ENCODE measurements at regions not wholly inside any gene's neighbourhood (a gene's known extent, or its start where the extent isn't known, plus 50 kb on each side); places are given as distances from the start of the nearest gene placed in this dataset.
"Not testable (repeated sequence)": the region's sequence is repeated elsewhere in the genome, so short reads cannot be mapped to it uniquely, and the experiment has no call there.

- ATAC-seq = no peak
- no peak for DNase-seq (ENCODE audit: missing footprints)
- intact Hi-C loops (cut with DNase I) = no loop called here
Observed at GRCh38 chr6:141829566-141830360, 303.0 kb upstream of the GJE1 start.

- no peak for ATAC-seq
- intact Hi-C loops (cut with DNase I) = no loop called here
- DNase-seq (ENCODE audit: missing footprints) = no peak
Observed at GRCh38 chr6:141824350-141824749, 308.4 kb upstream of the GJE1 start.

- intact Hi-C loops (cut with DNase I); ATAC-seq; DNase-seq (ENCODE audit: missing footprints): not testable (repeated sequence)
Observed at GRCh38 chr6:141815039-141815438, 317.7 kb upstream of the GJE1 start.

GRCh38 chr6:141809901-141810300 is 322.8 kb upstream of the GJE1 start:
- no peak for DNase-seq (ENCODE audit: missing footprints)
- intact Hi-C loops (cut with DNase I) = no loop called here
- ATAC-seq = no peak

- intact Hi-C loops (cut with DNase I) = no loop called here
- no peak for ATAC-seq
Observed at GRCh38 chr6:141808662-141809061, 324.1 kb upstream of the GJE1 start.

GRCh38 chr6:141800973-141801372 is 331.8 kb upstream of the GJE1 start:
- DNase-seq (ENCODE audit: missing footprints); ATAC-seq; intact Hi-C loops (cut with DNase I): not testable (repeated sequence)

More at GRCh38 chr6:141808662-141809061, 324.1 kb upstream of the GJE1 start:
- DNase-seq (ENCODE audit: missing footprints) = no peak

GRCh38 chr6:141790921-141791320 is 341.8 kb upstream of the GJE1 start:
- ATAC-seq = no peak
- no peak for DNase-seq (ENCODE audit: missing footprints)
- intact Hi-C loops (cut with DNase I) = no loop called here

GRCh38 chr6:141788096-141788495 is 344.6 kb upstream of the GJE1 start:
- intact Hi-C loops (cut with DNase I) = no loop called here
- ATAC-seq = no peak
- DNase-seq (ENCODE audit: missing footprints) = no peak

- intact Hi-C loops (cut with DNase I) = no loop called here
Observed at GRCh38 chr6:141783585-141783984, 349.1 kb upstream of the GJE1 start.

GRCh38 chr6:141780296-141780695 is 352.4 kb upstream of the GJE1 start:
- no peak for ATAC-seq

More at GRCh38 chr6:141783585-141783984, 349.1 kb upstream of the GJE1 start:
- ATAC-seq (peak; percentile 73), DNase-seq (ENCODE audit: missing footprints) (no peak)

GRCh38 chr6:141764388-141764787 is 368.3 kb upstream of the GJE1 start:
- ATAC-seq (no peak), DNase-seq (ENCODE audit: missing footprints) (no peak)
- intact Hi-C loops (cut with DNase I) = no loop called here

More at GRCh38 chr6:141780296-141780695, 352.4 kb upstream of the GJE1 start:
- intact Hi-C loops (cut with DNase I) = no loop called here
- DNase-seq (ENCODE audit: missing footprints) = no peak

- DNase-seq (ENCODE audit: missing footprints) (no peak), ATAC-seq (no peak)
- intact Hi-C loops (cut with DNase I) = no loop called here
Observed at GRCh38 chr6:141758430-141758829, 374.3 kb upstream of the GJE1 start.

GRCh38 chr6:141753180-141753579 is 379.5 kb upstream of the GJE1 start:
- ATAC-seq (no peak), DNase-seq (ENCODE audit: missing footprints) (no peak)
- intact Hi-C loops (cut with DNase I) = no loop called here

- DNase-seq (ENCODE audit: missing footprints) (no peak), ATAC-seq (no peak)
- intact Hi-C loops (cut with DNase I) = no loop called here
Observed at GRCh38 chr6:141752677-141753076, 380.0 kb upstream of the GJE1 start.

GRCh38 chr6:141746324-141746723 is 386.4 kb upstream of the GJE1 start:
- intact Hi-C loops (cut with DNase I); ATAC-seq: not testable (repeated sequence)
- peak; percentile 21 for DNase-seq (ENCODE audit: missing footprints)

- ATAC-seq (no peak), DNase-seq (ENCODE audit: missing footprints) (no peak)
- intact Hi-C loops (cut with DNase I) = no loop called here
Observed at GRCh38 chr6:141744971-141745370, 387.8 kb upstream of the GJE1 start.

- ATAC-seq = no peak
- no peak for DNase-seq (ENCODE audit: missing footprints)
- intact Hi-C loops (cut with DNase I) = no loop called here
Observed at GRCh38 chr6:141744194-141744925, 388.4 kb upstream of the GJE1 start.

GRCh38 chr6:141736104-141736503 is 396.6 kb upstream of the GJE1 start:
- DNase-seq (ENCODE audit: missing footprints) (no peak), ATAC-seq (no peak)
- intact Hi-C loops (cut with DNase I) = no loop called here

- no peak for ATAC-seq
Observed at GRCh38 chr6:141735126-141735525, 397.6 kb upstream of the GJE1 start.

More at GRCh38 chr6:141735126-141735525, 397.6 kb upstream of the GJE1 start:
- no peak for DNase-seq (ENCODE audit: missing footprints)
- intact Hi-C loops (cut with DNase I) = no loop called here
